GM13976 (cell line): ENCODE measurements at regions not wholly inside any gene's neighbourhood (a gene's known extent, or its start where the extent isn't known, plus 50 kb on each side); places are given as distances from the start of the nearest gene placed in this dataset.

Source experiments
- DNase-seq: peaks from one replicate; pipeline ENCODE4 v3.0.0; 2012; ENCODE audit warnings: low spot score
- in situ Hi-C: fragments of 300-500 bp; cut with MboI; formaldehyde crosslinking; loops from one replicate; pipeline ENCODE4 v1.12.0; 2022; ENCODE audit warnings: low sequenced_read_pairs, mixed read lengths, inconsistent platforms; ENCODE audit not compliant: unreplicated experiment
- TF ChIP-seq, protein P1 (sequence below): IDR thresholded peaks from 2 replicates; pipeline ENCODE4 v1.5.1; 2012; ENCODE audit warnings: borderline replicate concordance, mild to moderate bottlenecking; ENCODE audit not compliant: insufficient read depth; ENCODE audit errors: extremely low read depth, missing control alignments, control extremely low read depth

DNA sequence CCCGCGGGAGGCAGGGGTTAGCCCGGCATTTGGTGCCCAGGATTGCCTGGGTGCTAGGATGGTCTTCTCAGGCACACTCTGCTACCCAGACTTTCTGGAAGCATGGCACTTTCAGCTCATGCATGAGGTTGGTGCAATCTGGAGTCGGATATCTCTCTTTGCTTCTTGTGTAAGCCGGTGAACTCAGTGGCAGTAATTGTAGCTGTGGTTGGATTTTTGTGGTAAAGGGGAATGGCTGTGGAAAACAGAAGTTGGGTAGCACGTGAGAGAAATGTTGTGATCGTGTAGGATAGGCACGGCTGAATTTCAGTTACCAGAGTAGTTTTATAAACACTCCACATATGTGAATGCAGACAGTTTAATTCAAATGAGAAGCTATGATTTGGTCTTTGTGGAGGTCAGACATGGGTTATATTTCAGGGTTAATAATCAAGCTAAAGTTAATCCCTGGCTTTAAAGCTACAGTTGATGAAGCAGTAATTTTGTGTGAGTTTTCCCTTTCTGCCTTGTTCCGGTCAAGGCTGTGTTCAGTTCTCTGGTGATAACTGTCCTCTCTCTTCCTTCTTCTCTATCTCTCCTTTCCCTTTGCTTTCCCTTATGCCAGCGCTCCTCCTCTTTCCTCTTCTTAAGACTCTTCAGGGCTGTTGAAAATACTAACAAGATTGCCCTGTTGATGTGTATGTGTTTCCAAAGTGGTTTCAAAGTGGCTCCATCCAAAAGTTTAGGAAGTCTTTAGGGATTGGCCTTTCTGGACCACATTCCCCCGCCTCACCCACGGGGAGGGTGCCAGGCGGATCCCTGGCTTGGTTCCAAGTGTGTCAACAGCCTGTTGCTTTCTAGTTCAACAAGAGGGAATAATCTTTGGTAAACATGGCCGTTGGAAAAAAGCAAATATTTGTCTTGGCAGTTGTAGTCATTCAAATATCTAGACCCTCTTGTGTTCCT lies 404.6 kb upstream of the C2CD4B start:
- TF ChIP-seq, protein P1, sequence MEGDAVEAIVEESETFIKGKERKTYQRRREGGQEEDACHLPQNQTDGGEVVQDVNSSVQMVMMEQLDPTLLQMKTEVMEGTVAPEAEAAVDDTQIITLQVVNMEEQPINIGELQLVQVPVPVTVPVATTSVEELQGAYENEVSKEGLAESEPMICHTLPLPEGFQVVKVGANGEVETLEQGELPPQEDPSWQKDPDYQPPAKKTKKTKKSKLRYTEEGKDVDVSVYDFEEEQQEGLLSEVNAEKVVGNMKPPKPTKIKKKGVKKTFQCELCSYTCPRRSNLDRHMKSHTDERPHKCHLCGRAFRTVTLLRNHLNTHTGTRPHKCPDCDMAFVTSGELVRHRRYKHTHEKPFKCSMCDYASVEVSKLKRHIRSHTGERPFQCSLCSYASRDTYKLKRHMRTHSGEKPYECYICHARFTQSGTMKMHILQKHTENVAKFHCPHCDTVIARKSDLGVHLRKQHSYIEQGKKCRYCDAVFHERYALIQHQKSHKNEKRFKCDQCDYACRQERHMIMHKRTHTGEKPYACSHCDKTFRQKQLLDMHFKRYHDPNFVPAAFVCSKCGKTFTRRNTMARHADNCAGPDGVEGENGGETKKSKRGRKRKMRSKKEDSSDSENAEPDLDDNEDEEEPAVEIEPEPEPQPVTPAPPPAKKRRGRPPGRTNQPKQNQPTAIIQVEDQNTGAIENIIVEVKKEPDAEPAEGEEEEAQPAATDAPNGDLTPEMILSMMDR = no peak
- in situ Hi-C loops = no loop called here
- DNase-seq = no peak

DNA sequence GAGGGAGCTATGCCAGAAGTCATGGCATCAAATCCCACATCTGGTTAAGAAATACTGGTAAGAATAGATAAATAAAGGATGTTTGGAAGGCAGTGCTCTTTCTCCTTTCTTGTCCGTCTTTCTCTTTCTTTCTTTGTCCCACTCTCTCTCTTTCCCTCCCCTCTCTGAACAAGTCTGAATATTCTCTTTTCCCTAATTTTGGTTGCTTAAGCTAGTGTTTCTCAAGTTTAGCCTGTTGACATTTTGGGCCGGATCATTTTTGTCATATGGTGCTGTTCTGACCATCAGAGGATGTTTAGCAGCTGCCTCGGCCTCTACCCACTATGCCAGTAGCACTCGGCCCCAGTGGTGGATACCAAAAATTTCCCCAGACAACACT lies 405.3 kb upstream of the C2CD4B start:
- TF ChIP-seq, protein P1 = no peak
- in situ Hi-C loops = no loop called here
- DNase-seq = no peak

DNA sequence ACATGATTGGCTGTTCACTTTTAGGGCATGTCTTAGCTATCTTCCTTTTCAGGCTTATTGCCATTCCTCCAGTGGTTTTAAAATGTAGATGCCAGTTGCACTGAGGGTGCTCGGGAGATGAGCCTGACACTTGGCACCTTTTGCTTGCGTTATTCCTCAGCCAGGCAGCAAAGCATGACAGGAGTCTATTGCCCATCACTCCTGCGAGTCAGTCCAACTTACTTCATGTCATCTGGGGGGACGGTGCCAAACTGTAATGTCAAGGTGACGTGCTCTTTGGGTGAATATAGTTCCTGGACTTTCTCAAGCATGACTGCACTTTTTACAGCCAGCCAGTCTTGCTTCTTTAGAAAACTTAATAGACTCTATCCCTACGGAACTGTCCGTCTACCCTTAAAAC lies 406.0 kb upstream of the C2CD4B start:
- in situ Hi-C loops = no loop called here
- no peak for DNase-seq
- TF ChIP-seq, protein P1 = no peak

DNA sequence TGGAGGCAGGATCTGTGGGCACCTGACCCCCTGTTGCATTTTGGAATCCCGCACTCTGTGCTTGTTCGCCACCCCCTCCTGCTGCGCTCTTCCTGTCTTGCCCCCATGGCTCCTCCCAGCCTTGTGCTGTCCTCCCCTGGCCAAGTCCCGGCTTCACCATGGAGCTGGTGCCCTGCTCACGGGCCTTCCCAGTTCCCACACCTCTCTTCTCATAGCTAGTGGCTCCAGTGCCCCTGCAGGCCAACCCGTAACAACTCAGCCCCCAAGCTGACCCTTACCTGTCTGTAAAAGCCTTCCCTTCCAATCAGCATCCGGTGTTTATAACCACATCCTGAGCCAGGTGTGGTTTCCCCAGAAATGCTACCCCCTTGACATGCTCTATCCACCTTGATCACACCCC lies 407.7 kb upstream of the C2CD4B start:
- TF ChIP-seq, protein P1 = no peak

GRCh38 chr15:62573876-62574275 lies 408.8 kb upstream of the C2CD4B start:
- DNase-seq = no peak
- in situ Hi-C loops = no loop called here
- TF ChIP-seq, protein P1 = no peak

More for the DNA sequence above, 407.7 kb upstream of the C2CD4B start:
- in situ Hi-C loops = no loop called here
- DNase-seq = no peak

DNA sequence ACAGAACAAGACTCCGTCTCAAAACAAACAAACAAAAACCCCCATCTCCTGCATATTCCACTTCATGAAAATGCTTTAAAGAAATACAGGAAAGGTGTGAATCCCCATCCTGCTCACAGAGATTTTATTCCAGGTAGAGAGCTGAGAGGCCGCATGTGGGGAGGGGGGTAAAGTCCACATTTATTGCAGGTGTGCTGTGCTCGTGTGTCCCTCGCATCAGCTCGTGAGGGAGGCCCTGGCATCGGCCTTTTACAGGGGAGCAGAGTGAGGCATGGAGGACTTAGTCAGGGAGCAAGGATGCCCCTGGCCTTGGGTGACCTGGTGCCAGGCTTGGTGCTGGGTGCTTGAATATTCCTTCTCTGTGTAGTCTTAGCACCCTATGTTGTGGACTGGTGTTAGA lies 413.5 kb upstream of the C2CD4B start:
- DNase-seq = no peak
- TF ChIP-seq, protein P1 = no peak
- in situ Hi-C loops = no loop called here
